Chondrocyte (in vitro differentiated cells): ENCODE measurements at regions not wholly inside any gene's neighbourhood (a gene's known extent, or its start where the extent isn't known, plus 50 kb on each side); places are given as distances from the start of the nearest gene placed in this dataset.

Experiments used
- DNase-seq: peaks from one replicate; pipeline ENCODE4 v3.0.0; 2021; ENCODE audit warnings: mixed read lengths, low spot score
- H3K27ac Mint-ChIP-seq: one replicate; pipeline ENCODE4 v1.8.0; 2021; ENCODE audit warnings: mild to moderate bottlenecking, moderate library complexity, mixed read lengths; ENCODE audit not compliant: unreplicated experiment
- H3K27me3 Mint-ChIP-seq: 2 replicates; pipeline ENCODE4 v1.8.0; 2021; ENCODE audit warnings: low read depth, mixed read lengths
- H3K36me3 Mint-ChIP-seq: 2 replicates; pipeline ENCODE4 v1.8.0; 2021; ENCODE audit warnings: low read depth, mixed read lengths
- H3K4me1 Mint-ChIP-seq: 2 replicates; pipeline ENCODE4 v1.8.0; 2021; ENCODE audit warnings: low read depth, mild to moderate bottlenecking, mixed read lengths
- H3K4me3 Mint-ChIP-seq: one replicate; pipeline ENCODE4 v1.8.0; 2021; ENCODE audit warnings: mild to moderate bottlenecking, moderate library complexity, mixed read lengths; ENCODE audit not compliant: unreplicated experiment
- H3K9me3 Mint-ChIP-seq: 2 replicates; pipeline ENCODE4 v1.8.0; 2021; ENCODE audit warnings: low read depth, mixed read lengths
- CTCF ChIP-seq: fragments of 200-600 bp; sonication (generic); IDR thresholded peaks from 2 replicates; pipeline ENCODE4 v1.5.0; 2021; ENCODE audit warnings: antibody characterized with exemption, mild to moderate bottlenecking, moderate library complexity

DNA sequence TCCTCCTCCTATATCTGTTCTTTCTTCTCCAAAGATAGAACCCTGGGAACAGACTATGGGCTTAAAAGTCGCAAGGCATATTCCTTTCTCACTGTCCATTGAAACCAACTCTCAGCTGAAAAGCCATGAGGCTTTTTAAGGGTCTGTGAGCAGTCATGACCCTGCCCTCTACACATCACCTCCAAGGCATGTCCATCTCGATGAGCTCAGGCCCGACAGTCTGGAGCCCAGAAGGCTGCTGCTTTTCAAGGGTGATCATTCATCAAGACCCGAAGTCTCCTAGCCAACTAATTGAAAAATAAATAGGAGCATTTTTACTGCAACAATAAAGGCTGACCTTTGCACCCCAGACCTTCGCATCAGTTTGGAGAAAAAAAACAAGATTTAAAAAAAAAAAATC lies 378.8 kb upstream of the NRSN1 start:
- Mint-ChIP-seq H3K9me3 (no peaks in the 10 kb centered on the region), H3K4me1 (no peaks in the 10 kb centered on the region), H3K4me3 (no peak overlapping the region), H3K36me3 (no peaks in the 10 kb centered on the region), H3K27ac (no peak overlapping the region), H3K27me3 (peaks cover 2% of the 10 kb centered on the region)
- DNase-seq: no peak
- TF ChIP-seq CTCF: no peak

DNA sequence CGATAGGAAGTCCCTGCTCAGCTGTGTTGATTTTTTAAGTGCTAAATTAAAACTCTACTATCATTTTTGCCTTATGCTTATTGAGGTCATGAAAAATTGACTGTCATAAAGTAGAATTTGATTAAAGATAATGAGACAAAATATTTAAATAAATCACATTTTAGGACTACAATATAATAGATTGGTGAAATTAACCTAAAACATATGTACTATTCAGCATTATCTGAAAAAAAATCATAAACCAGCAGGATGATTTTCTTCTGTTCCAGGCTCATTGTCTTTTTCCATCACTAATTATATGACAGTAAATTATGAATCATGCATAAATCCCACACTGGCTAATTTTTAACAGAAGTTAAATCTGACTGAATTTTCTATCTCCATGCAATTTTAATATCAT lies 373.6 kb upstream of the NRSN1 start:
- Mint-ChIP-seq H3K4me3 (no peak overlapping the region), H3K27me3 (peaks cover 2% of the 10 kb centered on the region), H3K4me1 (peaks cover 10% of the 10 kb centered on the region), H3K27ac (no peak overlapping the region), H3K9me3 (peaks cover 12% of the 10 kb centered on the region), H3K36me3 (peaks cover 2% of the 10 kb centered on the region)
- DNase-seq: no peak
- no peak for TF ChIP-seq CTCF

DNA sequence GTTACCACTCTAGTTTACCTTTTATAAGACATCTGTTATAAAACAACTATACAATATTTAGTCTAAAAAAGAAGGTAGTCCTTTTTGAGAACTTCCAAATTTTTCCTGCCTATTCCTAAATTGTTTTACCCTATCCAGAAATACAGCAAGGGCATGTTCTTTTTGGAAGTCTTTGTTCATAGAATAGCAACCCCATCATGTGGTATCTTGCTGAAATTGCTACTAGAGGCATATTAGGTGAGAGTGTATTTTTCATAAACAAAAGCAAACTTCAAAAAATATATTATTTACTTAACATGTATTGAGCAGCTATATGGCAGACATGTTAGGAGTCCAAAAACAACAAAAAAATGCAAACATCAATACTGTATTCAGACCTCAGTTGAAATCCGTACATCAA lies 371.8 kb upstream of the NRSN1 start:
- TF ChIP-seq CTCF: peak; percentile 67
- H3K36me3 Mint-ChIP-seq: peaks cover 2% of the 10 kb centered on the region
- DNase-seq: no peak
- H3K4me3 Mint-ChIP-seq: no peak overlapping the region
- no peak overlapping the region for H3K27ac Mint-ChIP-seq
- peaks cover 12% of the 10 kb centered on the region for H3K9me3 Mint-ChIP-seq
- no peaks in the 10 kb centered on the region for H3K27me3 Mint-ChIP-seq
- peaks cover 10% of the 10 kb centered on the region for H3K4me1 Mint-ChIP-seq

- Mint-ChIP-seq H3K27me3 (no peaks in the 10 kb centered on the region), H3K4me3 (no peak overlapping the region), H3K9me3 (no peaks in the 10 kb centered on the region)
Measured at GRCh38 chr6:23775127-23775526, 350.9 kb upstream of the NRSN1 start.

DNA sequence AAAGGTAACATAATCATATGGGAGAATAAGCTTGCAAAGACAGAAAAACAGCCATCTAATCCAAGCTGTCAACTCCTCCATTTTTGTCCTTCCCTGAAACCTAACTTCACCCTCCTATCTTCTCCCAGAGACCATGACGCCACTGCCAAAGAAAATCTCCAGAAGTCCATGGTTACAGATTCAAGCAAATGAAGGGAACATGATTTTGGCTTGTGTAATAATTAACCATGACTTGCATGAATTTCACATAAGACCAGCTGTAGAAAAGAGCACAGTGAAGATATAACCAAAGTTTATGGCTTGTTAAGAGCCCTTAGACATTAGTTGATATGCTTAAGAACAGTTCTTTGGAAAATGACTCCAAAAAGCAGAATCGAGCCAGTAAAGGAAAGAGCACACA lies 342.1 kb upstream of the NRSN1 start:
- no peak overlapping the region for H3K4me3 Mint-ChIP-seq
- no peak overlapping the region for H3K27ac Mint-ChIP-seq
- no peak for TF ChIP-seq CTCF
- H3K4me1 Mint-ChIP-seq: no peaks in the 10 kb centered on the region
- no peaks in the 10 kb centered on the region for H3K36me3 Mint-ChIP-seq
- no peaks in the 10 kb centered on the region for H3K27me3 Mint-ChIP-seq
- peaks cover 4% of the 10 kb centered on the region for H3K9me3 Mint-ChIP-seq
- no peak for DNase-seq

More at GRCh38 chr6:23775127-23775526, 350.9 kb upstream of the NRSN1 start:
- no peak for DNase-seq
- no peak overlapping the region for H3K27ac Mint-ChIP-seq
- H3K4me1 Mint-ChIP-seq: peaks cover 3% of the 10 kb centered on the region
- TF ChIP-seq CTCF: no peak
- no peaks in the 10 kb centered on the region for H3K36me3 Mint-ChIP-seq
